Loucy (cell line): ENCODE measurements at regions not wholly inside any gene's neighbourhood (a gene's known extent, or its start where the extent isn't known, plus 50 kb on each side); places are given as distances from the start of the nearest gene placed in this dataset.

Source experiments
- H2AFZ ChIP-seq: fragments of 200-600 bp; sonication (generic); 2 replicates; pipeline ENCODE4 v1.6.0; 2016; ENCODE audit warnings: antibody characterized with exemption, mild to moderate bottlenecking, low read length, moderate library complexity
- H3F3A ChIP-seq: fragments of 200-600 bp; 2 replicates; pipeline ENCODE4 v1.6.0; 2016; ENCODE audit warnings: antibody characterized with exemption, low read depth, mild to moderate bottlenecking
- H3K27me3 ChIP-seq: fragments of 200-600 bp; sonication (generic); 2 replicates; pipeline ENCODE4 v1.6.1; 2014; ENCODE audit warnings: low read length, mild to moderate bottlenecking; ENCODE audit not compliant: insufficient read depth, poor library complexity, severe bottlenecking
- H3K36me3 ChIP-seq: fragments of 200-600 bp; sonication (generic); 2 replicates; pipeline ENCODE4 v1.6.1; 2016; ENCODE audit warnings: low read length; ENCODE audit not compliant: insufficient read depth
- H3K4me1 ChIP-seq: fragments of 200-600 bp; sonication (generic); 2 replicates; pipeline ENCODE4 v1.5.1; 2014; ENCODE audit warnings: low read length, mild to moderate bottlenecking; ENCODE audit not compliant: insufficient read depth, poor library complexity, severe bottlenecking
- H3K4me2 ChIP-seq: fragments of 200-600 bp; sonication (generic); 2 replicates; pipeline ENCODE4 v1.6.0; 2014; ENCODE audit warnings: antibody characterized with exemption, low read length, low read depth, mild to moderate bottlenecking; ENCODE audit not compliant: poor library complexity, severe bottlenecking
- H3K4me3 ChIP-seq: fragments of 200-600 bp; sonication (generic); 2 replicates; pipeline ENCODE4 v1.5.1; 2014; ENCODE audit warnings: low read length, mild to moderate bottlenecking, mixed read lengths; ENCODE audit not compliant: poor library complexity, severe bottlenecking
- H3K79me2 ChIP-seq: fragments of 200-600 bp; sonication (generic); 2 replicates; pipeline ENCODE4 v1.6.1; 2014; ENCODE audit warnings: low read length; ENCODE audit not compliant: insufficient read depth
- H3K9ac ChIP-seq: fragments of 200-600 bp; sonication (generic); 2 replicates; pipeline ENCODE4 v1.6.0; 2014; ENCODE audit warnings: mild to moderate bottlenecking, low read depth, low read length, moderate library complexity; ENCODE audit not compliant: poor library complexity, severe bottlenecking
- H3K9me2 ChIP-seq: fragments of 200-600 bp; sonication (generic); replicated peaks from 2 replicates; pipeline ENCODE4 v1.6.1; 2016; ENCODE audit warnings: low read depth, low read length, mixed read lengths
- H3K9me3 ChIP-seq: fragments of 200-600 bp; sonication (generic); 2 replicates; pipeline ENCODE4 v1.6.1; 2014; ENCODE audit warnings: mild to moderate bottlenecking, antibody characterized with exemption, low read length, low read depth; ENCODE audit not compliant: insufficient read depth
- H4K20me1 ChIP-seq: fragments of 200-600 bp; sonication (generic); 2 replicates; pipeline ENCODE4 v1.6.0; 2014; ENCODE audit warnings: antibody characterized with exemption, low read length, mild to moderate bottlenecking; ENCODE audit not compliant: insufficient read depth, poor library complexity, severe bottlenecking
- EZH2phosphoT487 ChIP-seq: fragments of 200-600 bp; IDR thresholded peaks from 2 replicates; pipeline ENCODE4 v1.6.1; 2018; ENCODE audit warnings: antibody characterized with exemption, mild to moderate bottlenecking, moderate library complexity, borderline replicate concordance
- TF ChIP-seq, protein P1 (sequence below): fragments of 200-600 bp; sonication (generic); conservative IDR thresholded peaks from 2 replicates; pipeline ENCODE4 v1.5.1; 2014; ENCODE audit warnings: mild to moderate bottlenecking, antibody characterized with exemption, low read length

GRCh38 chr11:37087650-37088572 lies 489.9 kb upstream of the RAG2 start:
- Histone ChIP-seq H3F3A (no peaks in the 10 kb centered on the region), H3K4me3 (no peak overlapping the region), H2AFZ (no peak overlapping the region), H3K4me1 (no peaks in the 10 kb centered on the region), H3K9ac (no peak overlapping the region), H3K36me3 (no peaks in the 10 kb centered on the region), H3K9me3 (no peaks in the 10 kb centered on the region), H3K9me2 (no peaks in the 10 kb centered on the region), H4K20me1 (no peaks in the 10 kb centered on the region), H3K4me2 (no peak overlapping the region), H3K27me3 (no peaks in the 10 kb centered on the region), H3K79me2 (no peaks in the 10 kb centered on the region)
- no peak for TF ChIP-seq EZH2phosphoT487
- TF ChIP-seq, protein P1, sequence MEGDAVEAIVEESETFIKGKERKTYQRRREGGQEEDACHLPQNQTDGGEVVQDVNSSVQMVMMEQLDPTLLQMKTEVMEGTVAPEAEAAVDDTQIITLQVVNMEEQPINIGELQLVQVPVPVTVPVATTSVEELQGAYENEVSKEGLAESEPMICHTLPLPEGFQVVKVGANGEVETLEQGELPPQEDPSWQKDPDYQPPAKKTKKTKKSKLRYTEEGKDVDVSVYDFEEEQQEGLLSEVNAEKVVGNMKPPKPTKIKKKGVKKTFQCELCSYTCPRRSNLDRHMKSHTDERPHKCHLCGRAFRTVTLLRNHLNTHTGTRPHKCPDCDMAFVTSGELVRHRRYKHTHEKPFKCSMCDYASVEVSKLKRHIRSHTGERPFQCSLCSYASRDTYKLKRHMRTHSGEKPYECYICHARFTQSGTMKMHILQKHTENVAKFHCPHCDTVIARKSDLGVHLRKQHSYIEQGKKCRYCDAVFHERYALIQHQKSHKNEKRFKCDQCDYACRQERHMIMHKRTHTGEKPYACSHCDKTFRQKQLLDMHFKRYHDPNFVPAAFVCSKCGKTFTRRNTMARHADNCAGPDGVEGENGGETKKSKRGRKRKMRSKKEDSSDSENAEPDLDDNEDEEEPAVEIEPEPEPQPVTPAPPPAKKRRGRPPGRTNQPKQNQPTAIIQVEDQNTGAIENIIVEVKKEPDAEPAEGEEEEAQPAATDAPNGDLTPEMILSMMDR, result no peak

DNA sequence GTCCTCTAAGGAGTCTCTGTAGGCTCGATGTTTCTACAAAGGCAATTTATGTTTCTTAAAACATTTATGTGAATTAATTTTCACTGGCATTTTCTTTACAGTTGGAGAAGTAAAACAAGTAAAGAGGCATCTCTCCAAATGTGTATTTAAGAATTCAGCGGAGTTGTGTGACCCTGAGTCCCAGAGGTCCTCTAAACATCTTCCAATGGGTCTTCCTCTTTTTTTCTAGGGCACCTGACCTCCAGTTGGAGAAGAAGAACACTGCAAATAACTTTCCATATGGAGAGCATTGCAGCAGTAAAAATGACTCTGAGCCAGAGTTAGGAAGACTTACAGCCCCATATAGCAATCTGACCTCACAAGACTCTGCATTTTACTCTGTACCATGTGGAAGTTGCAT lies 480.5 kb upstream of the RAG2 start:
- Histone ChIP-seq H3F3A (no peaks in the 10 kb centered on the region), H3K9me2 (no peaks in the 10 kb centered on the region)
- TF ChIP-seq EZH2phosphoT487, result no peak
- TF ChIP-seq, protein P1, result no peak

DNA sequence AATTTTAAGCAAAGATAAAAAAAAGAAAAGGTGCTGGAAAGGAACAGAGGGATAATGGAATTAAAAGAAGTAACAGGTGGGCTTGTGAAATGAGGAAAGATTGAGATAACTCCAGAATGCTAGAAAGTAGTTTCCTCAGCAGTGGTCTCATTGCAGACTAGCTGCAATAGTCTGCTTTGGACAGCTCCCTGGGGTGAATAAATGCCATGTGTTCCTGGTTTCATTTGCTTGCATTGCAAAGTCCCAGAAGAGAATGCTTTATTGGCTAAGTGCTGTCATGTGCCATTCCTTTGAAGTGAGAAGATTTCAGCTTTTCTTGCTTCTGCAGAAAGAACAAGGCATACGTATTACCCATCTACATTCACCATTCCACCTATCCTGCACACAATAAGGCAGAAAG lies 478.8 kb upstream of the RAG2 start:
- no peak for TF ChIP-seq EZH2phosphoT487
- TF ChIP-seq, protein P1, result no peak
- H3F3A ChIP-seq, result no peaks in the 10 kb centered on the region

More for the DNA sequence above, 480.5 kb upstream of the RAG2 start:
- Histone ChIP-seq H3K9ac (no peak overlapping the region), H3K27me3 (no peaks in the 10 kb centered on the region), H2AFZ (no peak overlapping the region), H3K9me3 (no peaks in the 10 kb centered on the region), H3K4me1 (no peaks in the 10 kb centered on the region), H3K4me2 (no peak overlapping the region), H3K4me3 (no peak overlapping the region), H4K20me1 (no peaks in the 10 kb centered on the region), H3K79me2 (no peaks in the 10 kb centered on the region), H3K36me3 (no peaks in the 10 kb centered on the region)

More for the DNA sequence above, 478.8 kb upstream of the RAG2 start:
- H3K36me3 ChIP-seq, result no peaks in the 10 kb centered on the region
- no peaks in the 10 kb centered on the region for H3K79me2 ChIP-seq
- no peaks in the 10 kb centered on the region for H3K4me1 ChIP-seq
- H3K4me2 ChIP-seq, result no peak overlapping the region
- no peaks in the 10 kb centered on the region for H3K9me2 ChIP-seq
- no peaks in the 10 kb centered on the region for H3K9me3 ChIP-seq
- no peak overlapping the region for H2AFZ ChIP-seq
- no peak overlapping the region for H3K4me3 ChIP-seq
- H3K27me3 ChIP-seq, result no peaks in the 10 kb centered on the region
- no peaks in the 10 kb centered on the region for H4K20me1 ChIP-seq
- H3K9ac ChIP-seq, result no peak overlapping the region
